HFF-Myc (cell line): ENCODE measurements at regions not wholly inside any gene's neighbourhood (a gene's known extent, or its start where the extent isn't known, plus 50 kb on each side); places are given as distances from the start of the nearest gene placed in this dataset.

Experiments used
- DNase-seq: peaks from one replicate; pipeline ENCODE4 v3.0.0-alpha.2; 2011; ENCODE audit warnings: low read depth; ENCODE audit errors: extremely low read depth
- H3K4me3 ChIP-seq: replicated peaks from 2 replicates; pipeline ENCODE4 v1.5.1; 2011; ENCODE audit warnings: low read depth, mild to moderate bottlenecking, control low read depth, low read length
- TF ChIP-seq, protein P1 (sequence below): IDR thresholded peaks from 2 replicates; pipeline ENCODE4 v1.5.1; 2012; ENCODE audit warnings: mild to moderate bottlenecking, low read depth, low read length, control low read depth; ENCODE audit errors: missing control alignments

DNA sequence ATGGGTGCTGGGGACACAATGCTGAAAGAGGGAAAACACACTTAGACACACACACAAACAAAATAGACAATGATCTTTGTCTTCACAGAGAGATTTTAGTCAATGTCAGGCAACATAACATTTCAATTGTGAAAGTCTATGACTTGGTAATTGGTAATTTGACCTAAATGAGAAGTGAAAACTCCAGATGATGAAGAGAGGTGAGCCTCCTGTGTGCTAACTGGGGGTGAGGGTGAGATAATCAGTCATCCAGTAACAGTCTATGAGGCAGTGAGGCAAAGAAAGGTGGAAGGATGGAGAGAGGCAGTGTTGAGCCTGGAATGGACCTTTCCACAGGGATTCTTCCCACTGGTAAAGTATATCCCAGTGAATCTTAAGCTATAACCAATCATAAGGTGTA is 744.2 kb downstream of the MAFB start:
- DNase-seq, result no peak
- TF ChIP-seq, protein P1, sequence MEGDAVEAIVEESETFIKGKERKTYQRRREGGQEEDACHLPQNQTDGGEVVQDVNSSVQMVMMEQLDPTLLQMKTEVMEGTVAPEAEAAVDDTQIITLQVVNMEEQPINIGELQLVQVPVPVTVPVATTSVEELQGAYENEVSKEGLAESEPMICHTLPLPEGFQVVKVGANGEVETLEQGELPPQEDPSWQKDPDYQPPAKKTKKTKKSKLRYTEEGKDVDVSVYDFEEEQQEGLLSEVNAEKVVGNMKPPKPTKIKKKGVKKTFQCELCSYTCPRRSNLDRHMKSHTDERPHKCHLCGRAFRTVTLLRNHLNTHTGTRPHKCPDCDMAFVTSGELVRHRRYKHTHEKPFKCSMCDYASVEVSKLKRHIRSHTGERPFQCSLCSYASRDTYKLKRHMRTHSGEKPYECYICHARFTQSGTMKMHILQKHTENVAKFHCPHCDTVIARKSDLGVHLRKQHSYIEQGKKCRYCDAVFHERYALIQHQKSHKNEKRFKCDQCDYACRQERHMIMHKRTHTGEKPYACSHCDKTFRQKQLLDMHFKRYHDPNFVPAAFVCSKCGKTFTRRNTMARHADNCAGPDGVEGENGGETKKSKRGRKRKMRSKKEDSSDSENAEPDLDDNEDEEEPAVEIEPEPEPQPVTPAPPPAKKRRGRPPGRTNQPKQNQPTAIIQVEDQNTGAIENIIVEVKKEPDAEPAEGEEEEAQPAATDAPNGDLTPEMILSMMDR, result no peak
- no peak overlapping the region for H3K4me3 ChIP-seq

DNA sequence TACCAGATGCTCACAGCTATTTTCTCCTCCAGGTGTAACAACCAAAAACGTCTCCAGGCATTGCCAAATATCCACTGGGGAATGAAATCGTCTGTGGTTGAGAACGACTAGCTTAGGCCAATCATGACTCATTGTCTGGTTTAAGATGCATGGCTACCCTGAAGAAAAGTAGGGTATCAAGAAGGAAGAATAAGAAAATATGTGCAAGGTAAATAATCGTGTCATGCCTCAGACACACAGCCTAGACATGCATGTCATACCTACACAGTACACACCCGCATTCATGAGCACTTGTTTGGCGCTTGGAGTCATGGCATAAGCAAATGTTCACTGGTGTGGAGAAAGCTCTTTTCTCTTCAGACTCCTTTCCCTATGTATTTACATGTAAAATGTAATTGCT is 745.7 kb downstream of the MAFB start:
- DNase-seq, result no peak
- TF ChIP-seq, protein P1, result no peak

DNA sequence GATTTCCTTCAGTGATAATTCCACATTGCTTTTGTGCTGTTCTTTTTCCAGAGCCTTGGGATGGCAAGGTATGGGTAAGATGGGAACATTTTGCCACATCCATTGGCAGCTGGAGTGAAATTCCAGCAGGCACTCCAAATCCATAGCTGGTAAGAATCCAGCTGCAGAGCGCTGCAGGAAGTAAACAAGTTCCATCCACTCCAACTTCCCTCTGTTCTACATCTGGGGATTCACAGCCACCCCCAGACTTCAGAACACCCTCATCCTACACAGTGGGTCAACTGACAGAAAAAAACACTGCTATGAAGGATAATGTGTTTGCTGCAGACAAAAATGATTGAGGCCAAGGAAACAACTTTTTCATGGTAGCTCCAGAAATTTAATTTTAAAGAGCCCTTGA is 747.8 kb downstream of the MAFB start:
- TF ChIP-seq, protein P1, result no peak
- no peak for DNase-seq

More for the DNA sequence above, 745.7 kb downstream of the MAFB start:
- no peak overlapping the region for H3K4me3 ChIP-seq

DNA sequence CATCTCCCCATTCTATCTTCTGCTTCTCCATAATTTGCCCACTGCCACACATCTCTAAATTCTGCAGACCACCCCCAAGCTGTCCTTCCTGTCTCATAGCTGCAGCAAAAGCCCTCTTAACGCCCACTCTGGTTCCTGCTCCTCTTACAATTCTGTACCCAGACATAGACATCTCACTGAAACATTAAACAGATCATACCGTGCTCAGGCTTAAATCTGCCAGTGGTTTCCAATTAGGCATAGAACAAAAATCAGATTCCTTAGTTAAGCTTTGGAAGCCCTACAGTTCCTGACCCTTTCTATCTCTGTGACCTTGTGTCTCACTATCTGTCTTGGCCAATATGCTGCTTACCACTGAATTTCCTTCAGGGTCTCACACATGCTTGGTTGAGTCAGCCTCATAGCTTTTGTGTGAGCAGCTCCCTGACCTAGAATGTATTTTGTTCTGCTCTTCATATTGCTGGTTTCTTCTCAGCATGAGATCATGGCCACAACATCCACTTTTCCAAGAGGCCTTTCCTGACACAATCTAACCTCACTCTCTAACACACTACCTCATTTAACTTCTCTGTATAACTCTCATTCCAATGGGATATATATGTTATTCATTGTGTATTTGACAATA is 749.7 kb downstream of the MAFB start:
- H3K4me3 ChIP-seq, result no peak overlapping the region
- TF ChIP-seq, protein P1, result no peak
- no peak for DNase-seq

More for the DNA sequence above, 747.8 kb downstream of the MAFB start:
- H3K4me3 ChIP-seq, result no peak overlapping the region

DNA sequence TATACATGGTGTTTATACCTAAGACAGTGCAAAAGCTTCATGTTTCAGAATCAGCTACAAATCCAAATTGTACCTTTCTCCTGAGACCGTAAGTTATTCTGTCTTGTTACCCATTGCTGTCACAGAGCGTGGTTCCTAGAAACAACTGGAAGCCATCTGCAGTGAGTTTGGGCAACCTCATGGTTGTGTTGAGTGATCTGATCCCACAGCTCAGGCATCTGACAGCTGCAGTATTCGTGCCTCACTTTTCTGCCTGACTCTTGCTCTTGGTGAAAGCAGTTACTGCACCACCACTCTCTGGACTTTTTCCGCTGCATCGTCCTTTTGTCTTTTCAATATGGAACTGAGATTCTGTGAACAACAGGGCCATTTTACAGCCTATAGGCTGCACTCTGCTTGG is 752.6 kb downstream of the MAFB start:
- TF ChIP-seq, protein P1, result no peak
- H3K4me3 ChIP-seq, result no peak overlapping the region
- no peak for DNase-seq

DNA sequence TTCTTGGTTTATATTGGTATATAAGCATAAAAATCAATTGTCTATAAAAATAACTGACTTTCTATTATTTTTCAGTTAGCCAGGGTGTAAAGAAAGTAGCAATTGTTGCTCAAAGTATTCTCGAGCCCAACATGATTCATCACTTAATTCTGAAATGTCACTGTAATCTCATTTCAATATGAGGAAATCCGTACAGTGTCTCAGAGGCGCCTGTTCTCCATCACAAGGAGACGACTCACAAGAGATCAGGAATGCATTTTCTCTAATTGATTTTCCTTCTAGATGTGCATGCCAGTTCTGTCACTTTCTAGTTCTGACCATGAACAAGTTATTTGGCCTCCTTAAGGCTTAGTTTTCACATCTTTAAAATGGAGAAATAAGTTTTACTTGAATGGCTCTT is 753.1 kb downstream of the MAFB start:
- DNase-seq, result no peak
- H3K4me3 ChIP-seq, result no peak overlapping the region
- TF ChIP-seq, protein P1, result no peak

DNA sequence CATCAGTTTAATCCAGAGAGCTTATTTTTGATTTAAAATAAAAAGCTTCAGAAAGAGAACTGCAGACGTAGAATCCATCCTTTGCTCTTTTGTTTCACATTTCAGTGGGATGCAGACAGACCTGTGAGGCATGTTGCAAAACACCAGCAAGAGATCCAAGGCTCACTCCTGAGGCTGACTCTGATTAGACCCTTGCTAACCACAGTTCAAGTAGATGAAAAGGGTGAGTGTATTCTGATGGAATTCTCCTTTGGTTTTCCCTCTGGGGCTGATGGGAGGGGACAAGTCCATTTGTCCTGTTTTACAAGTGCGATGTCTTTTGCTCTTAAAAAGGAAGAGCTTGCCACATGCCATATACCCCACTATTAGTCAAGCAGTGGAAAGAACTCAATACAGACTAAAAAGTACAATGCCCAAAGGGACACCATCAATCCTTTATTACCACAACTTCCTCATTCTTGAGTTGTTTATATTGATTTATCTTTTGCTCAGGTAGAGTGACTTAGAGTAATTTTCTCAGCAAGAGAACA is 772.7 kb downstream of the MAFB start:
- DNase-seq, result no peak
- TF ChIP-seq, protein P1, result no peak
- H3K4me3 ChIP-seq, result no peak overlapping the region
